GM19468 (cell line): ENCODE measurements at regions not wholly inside any gene's neighbourhood (a gene's known extent, or its start where the extent isn't known, plus 50 kb on each side); places are given as distances from the start of the nearest gene placed in this dataset.
"Not testable (repeated sequence)": the region's sequence is repeated elsewhere in the genome, so short reads cannot be mapped to it uniquely, and the experiment has no call there.

Source experiments
- ATAC-seq: cut with Tn5 transposase; IDR thresholded peaks from one replicate; pipeline ENCODE4 v1.9.1; 2021; ENCODE audit warnings: mild to moderate bottlenecking, moderate library complexity, moderate number of reproducible peaks; ENCODE audit not compliant: unreplicated experiment; ENCODE audit errors: extremely low read depth

- ATAC-seq: no peak
These were observed 270.3 kb upstream of the GRIA3 start for GRCh38 chrX:122913764-122914163.

GRCh38 chrX:122914256-122914655 lies 269.8 kb upstream of the GRIA3 start:
- ATAC-seq: no peak

DNA sequence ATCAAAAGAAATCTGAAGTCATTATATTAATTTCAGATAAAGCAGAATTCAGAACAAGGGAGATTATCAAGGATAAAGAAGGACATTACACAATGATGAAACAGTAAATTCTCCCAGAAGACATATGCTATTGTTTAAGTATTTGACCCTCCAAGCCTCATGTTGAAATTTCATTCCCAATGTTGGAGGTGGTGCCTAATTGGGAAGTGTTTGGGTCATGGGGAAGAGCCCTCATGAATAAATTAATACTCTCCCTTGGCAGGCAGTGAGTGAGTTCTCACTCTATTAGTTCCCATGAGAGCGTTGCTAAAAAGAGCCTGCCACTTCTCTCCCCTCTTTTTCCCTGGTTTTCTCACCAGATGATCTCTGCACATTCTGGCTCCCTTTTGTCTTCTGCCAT lies 249.9 kb upstream of the GRIA3 start:
- ATAC-seq: no peak

GRCh38 chrX:122940199-122940598 lies 243.9 kb upstream of the GRIA3 start:
- no peak for ATAC-seq

DNA sequence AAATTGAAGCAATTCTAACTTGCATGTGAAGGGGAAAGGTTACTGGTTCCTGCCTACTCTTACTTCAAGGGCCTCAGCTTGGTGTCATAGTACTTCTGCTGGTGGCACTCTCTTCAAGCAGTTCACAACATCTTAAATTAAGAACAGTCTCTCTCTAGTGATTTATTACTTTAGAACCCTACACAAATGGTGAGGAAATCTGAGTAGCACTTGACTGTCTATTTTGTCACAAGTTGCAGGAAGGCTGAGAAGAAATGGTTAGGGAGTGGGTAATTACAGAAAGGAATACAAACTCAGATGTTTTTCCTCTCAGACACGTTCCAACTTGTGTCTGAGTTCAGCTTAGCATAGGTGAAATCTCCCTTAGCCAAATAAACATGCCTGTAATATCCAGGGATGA lies 242.3 kb upstream of the GRIA3 start:
- no peak for ATAC-seq

DNA sequence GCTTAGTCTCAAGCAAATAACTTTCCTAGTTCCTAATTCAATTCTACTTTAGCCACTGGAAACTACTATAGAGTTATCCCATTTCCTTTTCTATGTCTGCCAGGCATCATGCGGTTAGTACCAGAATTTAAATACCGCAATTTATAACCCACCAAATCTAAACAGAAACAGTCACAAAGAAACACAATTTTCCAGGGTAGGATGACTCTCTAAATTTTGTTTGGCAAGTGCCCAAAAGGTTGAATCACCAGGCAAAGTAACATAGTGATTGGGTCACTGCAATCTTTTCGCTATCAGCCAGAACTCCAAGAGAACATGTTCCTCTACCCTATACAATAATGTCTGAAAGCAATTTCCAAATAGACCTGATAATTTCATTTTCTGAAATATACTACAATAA lies 240.2 kb upstream of the GRIA3 start:
- no peak for ATAC-seq

DNA sequence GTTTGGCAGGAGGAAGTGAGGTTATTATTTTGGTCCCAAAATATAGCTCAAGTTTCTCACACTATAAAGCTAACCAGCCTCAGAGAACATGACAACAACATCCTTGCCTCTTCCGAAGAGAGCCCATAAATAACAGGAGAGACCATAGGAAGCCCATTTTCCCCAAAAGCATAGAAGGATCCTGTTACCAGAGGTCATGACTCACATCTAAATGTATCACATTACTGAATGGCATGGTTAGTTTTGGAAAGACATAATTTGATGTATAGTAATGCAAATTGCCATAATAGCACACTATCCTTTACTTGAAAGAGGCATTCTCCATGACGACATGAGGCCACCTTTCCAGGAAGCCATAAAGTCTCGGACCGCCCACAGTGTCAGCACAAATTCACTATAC lies 238.8 kb upstream of the GRIA3 start:
- no peak for ATAC-seq

DNA sequence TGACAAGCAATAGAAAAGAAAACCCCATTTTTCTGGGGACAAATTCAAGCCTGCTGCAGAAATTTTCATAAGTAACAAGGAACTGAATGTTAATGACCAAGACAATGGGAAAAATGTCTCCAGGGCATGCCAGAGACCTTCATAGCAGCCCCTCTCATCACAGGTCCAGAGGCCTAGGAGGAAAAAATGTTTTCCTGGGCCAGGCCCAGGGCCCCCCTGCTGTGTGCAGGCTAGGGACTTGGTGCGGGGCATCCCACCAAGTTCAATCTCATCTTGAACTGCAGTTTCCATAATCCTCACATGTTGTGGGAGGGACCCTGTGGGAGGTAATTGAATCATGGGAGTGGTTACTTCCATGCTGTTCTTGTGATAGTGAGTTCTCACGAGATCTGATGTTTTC lies 211.5 kb upstream of the GRIA3 start:
- ATAC-seq: no peak

- ATAC-seq: no peak
These were observed 201.6 kb upstream of the GRIA3 start for GRCh38 chrX:122982521-122982920.

DNA sequence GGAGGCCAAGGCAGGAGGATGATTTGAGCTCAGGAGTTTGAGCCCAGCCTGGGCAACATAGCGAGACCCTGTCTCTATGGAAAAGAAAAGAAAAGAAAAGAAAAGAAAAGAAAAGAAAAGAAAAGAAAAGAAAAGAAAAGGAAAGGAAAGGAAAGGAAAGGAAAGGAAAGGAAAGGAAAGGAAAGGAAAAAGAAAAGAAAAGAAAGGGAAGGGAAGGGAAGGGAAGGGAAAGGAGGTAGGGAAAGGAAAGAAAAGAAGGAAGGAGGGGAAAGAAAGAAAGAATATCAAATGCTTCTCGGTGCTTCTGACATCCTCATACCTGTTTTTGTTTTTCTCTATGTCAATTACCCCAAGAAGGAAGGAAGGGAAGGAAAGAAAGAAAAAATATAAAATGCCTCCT lies 181.2 kb upstream of the GRIA3 start:
- ATAC-seq: not testable (repeated sequence)

GRCh38 chrX:123013141-123013540 lies 170.9 kb upstream of the GRIA3 start:
- ATAC-seq: no peak

- ATAC-seq: no peak
These were observed 147.7 kb upstream of the GRIA3 start for GRCh38 chrX:123036401-123036800.

DNA sequence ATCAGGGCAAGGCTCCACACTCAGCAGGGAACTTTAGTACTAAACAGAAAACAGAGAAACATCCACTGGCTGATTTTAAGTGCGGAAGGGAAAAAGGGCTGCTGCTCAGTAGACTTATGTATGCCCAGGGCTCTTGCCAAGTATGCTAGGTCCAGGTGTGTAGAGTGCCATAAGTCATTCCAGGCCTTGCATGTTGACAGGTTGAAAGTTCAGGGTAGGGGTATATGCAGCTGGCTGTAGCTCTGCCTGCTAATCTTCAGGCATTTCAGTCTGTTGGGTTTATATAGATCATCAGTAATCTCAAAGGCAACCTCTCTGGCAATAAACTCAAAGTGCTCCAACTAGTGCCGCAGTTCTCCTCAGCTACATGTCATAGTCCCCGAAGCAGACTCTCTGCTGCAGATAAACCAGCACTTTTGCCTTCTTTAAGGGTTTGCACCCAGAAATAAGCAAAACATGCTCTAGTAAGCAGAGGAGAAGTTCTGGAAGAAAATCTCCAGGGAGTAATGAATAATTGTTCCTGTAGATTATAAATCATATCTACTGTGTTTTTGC lies 134.9 kb upstream of the GRIA3 start:
- ATAC-seq: no peak

DNA sequence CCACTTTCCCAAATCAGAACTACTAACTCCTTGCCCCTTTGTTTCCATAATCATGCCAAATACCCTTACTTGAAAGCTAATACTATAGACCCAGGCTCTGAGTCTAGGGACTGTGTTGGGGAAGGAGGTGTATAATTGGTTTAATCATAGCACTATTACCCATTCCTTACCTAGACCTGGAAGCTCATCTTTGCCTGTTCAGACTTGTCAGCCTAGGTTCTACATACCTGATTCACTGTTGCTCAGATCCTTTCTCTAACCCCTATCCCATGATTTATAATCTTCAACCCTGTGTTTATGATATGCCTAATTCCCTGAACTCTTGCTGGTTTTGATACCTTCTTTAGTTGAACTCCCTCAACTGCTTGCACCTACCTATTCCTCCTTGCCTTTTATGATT lies 123.1 kb upstream of the GRIA3 start:
- ATAC-seq: no peak

DNA sequence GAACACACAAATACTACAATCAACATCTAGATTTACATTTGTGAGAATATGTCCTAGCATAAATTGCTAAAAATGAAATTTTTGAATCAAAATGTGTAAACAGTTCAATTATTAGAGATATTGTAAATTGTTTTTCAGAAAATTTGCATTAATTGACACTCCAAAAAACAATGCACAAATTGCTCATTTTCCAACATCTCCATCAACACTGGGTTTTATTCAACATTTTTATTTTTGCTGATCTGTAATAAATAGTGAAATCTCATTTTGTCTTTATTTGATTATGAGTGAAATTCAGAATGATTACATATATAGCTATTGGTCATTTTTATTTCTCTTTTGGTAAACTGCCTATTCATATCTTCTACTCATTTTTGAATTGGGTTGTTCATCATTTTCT lies 120.0 kb upstream of the GRIA3 start:
- no peak for ATAC-seq

DNA sequence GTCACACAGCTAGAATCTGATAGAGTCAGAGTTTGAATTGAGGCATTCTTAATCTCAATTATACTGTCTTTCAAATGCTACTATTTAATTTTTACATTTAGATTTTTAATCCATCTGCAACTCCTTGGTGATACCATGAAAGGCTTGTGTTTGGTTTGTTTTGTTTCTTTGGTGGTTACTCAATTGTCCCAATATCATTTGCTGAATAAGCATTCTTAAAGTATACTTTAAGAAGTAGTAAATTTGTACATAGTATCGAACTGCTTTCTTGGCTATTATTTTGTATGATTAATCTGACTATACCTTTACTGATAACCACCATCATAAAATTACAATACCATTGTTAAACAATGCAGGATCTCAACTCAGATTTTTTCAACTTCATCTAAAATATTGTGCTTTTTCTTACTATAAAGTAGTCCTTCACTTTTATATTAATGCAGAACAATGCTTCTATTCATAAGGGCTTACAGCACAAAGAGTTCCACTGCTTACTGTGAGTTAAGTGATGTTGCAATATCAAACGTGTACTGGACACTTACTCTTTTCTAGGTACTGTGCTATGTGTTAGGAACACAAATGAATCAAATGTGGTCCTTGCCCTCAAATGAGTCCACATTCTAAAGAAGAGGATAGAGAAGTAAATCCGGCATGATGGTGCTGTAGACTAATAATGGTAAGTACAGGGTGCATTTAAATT lies 111.2 kb upstream of the GRIA3 start:
- no peak for ATAC-seq

DNA sequence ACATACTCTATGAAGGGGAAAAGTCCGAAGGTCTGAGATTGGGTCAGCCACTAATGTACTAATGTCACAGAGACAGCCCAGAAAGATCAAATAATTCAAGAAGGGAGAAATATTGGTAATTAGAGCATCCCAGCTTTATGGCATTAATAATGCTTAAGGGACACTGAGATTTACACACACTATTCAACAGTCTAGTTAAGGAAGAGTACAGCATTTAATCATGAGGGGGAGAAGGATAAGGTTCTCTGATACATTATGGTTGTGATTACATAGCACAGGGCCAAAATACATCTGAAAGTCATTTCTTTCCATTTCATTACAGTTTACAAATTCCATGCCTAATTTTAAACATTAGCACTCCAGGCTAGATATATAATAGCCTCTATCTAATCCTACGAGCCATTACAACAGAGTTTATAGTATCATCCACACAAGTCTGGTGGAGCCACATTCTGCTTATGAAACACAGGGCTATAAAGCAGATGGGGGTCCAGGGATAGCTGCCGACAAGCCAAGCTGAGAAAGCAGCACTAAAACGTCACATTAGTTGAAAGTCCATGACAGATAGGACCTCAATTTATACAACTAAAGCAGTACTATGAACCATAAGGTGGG lies 108.0 kb upstream of the GRIA3 start:
- ATAC-seq: no peak

DNA sequence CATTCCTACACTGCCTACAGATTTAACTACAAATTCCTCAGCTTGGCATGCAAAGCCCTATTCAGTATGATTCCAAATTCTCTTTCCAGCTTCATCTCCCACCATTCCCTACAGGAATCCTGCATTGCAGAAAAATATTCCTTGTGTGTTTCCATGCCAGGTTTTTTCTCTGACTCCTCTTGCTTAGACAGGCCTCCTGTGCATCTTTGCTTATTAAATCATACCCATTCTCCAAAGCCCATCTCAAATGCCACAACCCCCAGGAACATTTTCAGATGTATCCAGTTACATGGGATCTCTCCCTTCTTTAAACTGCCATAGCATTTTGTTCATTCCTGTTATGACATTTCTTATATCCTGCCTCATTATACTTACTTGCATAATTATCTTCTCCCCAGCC lies 106.4 kb upstream of the GRIA3 start:
- ATAC-seq: no peak

- ATAC-seq: no peak
These were observed 104.0 kb upstream of the GRIA3 start for GRCh38 chrX:123080065-123080464.

DNA sequence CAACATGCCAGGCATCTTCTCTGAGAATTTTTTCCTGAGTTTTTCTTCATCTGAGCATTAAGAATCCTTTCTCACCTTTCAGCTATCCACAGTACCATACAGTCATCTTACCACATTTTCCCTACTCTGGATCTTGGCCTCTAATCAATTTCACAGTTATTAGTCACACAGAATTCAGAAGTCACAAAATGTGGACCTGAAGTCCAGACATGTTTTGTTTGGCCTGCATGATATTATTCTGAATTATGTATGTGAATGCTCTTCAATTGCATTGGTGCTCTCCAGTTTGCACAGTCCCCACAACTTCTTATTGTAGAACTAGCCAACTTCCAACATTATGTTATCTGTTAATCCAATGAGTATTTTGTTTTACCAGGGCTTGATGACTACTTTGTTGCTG lies 102.3 kb upstream of the GRIA3 start:
- ATAC-seq: no peak

DNA sequence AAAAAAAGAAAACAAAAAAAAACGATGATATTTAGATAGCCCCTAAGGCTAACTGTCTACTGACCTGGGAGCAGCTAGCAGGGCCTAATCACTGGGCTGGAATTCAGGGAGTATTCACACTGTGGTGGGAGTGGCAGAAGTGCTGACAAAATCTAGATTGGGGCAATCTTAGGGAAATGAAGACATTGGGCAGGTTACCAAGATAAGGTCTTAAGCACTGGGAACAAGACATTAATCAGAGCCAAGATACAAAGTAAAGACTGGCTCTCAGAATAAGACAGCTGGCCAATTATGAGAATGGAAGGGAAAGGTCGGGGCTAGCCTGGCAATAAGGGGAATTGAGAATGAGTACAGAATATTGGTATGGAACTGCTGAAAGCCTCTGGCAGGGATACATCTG lies 100.2 kb upstream of the GRIA3 start:
- ATAC-seq: no peak

DNA sequence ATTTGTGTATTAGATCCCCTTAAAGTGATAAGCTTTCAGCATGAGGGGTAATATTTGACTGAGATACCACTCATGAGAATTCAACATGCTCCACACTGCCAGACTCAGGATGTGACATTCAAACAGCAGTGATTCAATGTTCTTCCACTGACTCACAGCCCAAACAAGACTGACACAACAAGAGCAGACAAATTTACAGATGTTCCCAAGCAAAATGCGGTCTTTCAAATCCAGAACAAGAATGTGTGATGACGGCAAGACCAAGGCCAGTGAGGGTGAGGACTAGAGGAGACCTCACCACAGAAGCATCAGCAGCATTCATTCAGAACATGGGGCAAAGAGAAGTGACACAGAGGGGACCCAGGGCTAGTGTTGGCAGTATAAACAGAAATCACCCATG lies 99.3 kb upstream of the GRIA3 start:
- ATAC-seq: no peak
